NCI-H2107 treated with DMSO at 0.1 percent for 48 hours (cell line): ENCODE measurements at regions not wholly inside any gene's neighbourhood (a gene's known extent, or its start where the extent isn't known, plus 50 kb on each side); places are given as distances from the start of the nearest gene placed in this dataset.
A peak's percentile ranks its signal among the peaks of the same experiment; 100 is the strongest.

Experiments used
- DNase-seq: peaks from one replicate; lab custom pipeline; 2025; ENCODE audit not compliant: unreplicated experiment; lab: John Stamatoyannopoulos, UW

GRCh38 chr11:95586155-95586554 lies 203.4 kb downstream of the FAM76B start:
- DNase-seq = no peak

DNA sequence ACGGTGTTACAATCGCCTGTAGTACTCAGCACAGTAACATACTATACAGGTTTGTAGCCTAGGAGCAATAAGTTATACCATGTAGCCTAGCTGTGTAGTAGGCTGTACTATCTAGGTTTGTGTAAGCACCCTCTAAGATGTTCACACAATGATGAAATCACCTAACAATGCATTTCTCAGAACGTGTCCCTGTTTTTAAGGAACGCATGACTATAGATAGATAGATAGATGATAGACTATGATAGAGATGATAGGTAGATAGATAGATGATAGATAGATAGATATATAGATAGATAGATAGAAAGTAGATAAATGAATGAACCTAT lies 203.9 kb downstream of the FAM76B start:
- no peak for DNase-seq

GRCh38 chr11:95585069-95585751 lies 204.4 kb downstream of the FAM76B start:
- no peak for DNase-seq

DNA sequence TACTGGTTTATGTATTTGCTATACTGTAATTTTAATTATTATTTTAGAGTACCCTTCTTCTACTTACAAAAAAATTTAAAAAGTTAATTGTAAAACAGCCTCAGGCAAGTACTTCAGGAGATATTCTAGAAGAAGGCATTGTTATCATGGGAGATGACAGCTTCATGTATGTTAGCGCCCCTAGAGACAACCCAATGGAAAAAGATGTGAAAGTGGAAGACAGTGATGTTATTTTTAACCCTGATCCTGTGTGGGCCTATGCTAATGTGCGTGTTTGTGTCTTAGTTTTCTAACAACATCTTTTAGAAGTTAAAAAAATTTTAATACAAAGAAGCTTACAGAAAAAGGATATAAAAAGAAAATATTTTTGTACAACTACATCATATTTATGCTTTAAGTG lies 205.0 kb downstream of the FAM76B start:
- DNase-seq = no peak

DNA sequence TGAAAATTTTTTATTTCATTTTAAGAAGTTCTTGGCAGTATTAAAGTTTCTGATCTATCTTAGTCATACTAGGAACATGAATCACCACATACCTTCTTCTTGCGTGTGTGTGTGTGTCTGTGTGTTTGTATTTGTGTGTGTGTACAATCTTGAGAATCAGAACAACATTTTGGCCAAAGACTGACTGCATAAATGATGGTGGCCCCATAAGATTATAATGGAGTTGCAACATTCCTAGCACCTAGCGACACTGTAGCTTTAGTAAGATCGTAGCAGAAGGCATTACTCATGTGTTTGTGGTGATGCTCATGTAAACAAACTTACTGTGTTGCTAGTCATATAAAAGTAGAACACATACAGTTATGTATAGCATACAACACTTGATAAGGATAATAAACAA lies 205.4 kb downstream of the FAM76B start:
- no peak for DNase-seq

GRCh38 chr11:95577716-95578460 lies 211.7 kb downstream of the FAM76B start:
- DNase-seq = no peak

GRCh38 chr11:95576146-95576845 lies 213.3 kb downstream of the FAM76B start:
- DNase-seq = no peak

DNA sequence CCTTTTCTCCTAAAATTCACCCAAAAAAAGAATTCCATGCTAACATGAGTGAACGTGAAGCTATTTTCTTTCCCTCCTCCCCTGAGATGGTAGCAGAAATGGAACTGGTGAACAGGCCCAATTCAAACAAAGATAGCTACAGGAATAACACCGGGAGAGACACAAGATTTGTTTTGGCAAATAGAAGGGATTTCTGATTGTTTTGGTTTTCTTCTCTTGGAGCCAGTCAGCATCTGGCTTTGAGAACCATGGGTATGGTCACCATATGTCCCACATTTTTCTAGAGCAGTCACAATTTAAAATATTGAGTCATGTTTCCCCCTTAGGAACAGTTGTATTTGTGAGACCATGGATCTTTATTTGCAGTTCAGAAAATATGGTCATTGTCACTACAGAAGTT lies 214.1 kb downstream of the FAM76B start:
- DNase-seq = no peak

- DNase-seq = no peak
Observed at GRCh38 chr11:95571718-95572260, 217.8 kb downstream of the FAM76B start.

- no peak for DNase-seq
Observed at GRCh38 chr11:95570845-95571244, 218.7 kb downstream of the FAM76B start.

DNA sequence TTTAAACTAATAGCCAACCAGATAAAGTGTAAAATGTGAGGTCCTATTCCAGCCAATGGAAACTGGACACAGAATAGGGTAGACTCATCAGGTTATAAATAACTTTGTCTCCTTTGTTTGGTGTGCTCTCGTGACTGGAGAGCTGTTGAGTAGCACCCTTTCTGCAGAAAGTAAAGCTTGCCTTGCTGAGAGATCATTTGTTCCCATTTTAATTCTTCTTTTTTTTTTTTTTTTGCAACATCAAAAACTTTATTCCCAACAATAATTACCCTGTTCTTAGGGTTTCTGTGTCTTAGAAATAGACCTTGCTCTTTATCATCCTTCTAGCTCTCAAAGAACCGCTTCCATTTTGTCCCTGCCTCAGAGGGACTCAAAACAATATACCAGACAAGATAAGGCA lies 220.4 kb downstream of the FAM76B start:
- no peak for DNase-seq

DNA sequence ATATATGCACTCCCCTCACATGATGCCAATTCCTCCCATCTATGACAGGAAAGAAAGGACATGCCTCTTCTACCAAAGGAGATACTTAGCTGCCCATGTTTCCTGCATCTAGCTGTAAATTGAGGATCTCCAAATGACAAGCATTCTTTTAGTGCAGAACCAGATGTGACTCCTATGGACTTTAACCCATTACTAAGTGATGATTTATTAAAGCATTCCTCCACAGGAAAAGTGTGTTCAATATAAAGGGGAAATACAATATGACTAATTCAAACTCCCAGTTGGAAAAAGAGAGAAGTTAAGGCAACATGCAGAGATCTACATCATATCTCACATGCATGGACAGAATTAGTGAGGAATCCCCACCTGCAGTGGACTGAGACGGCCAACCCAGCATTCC lies 221.3 kb downstream of the FAM76B start:
- DNase-seq = no peak

DNA sequence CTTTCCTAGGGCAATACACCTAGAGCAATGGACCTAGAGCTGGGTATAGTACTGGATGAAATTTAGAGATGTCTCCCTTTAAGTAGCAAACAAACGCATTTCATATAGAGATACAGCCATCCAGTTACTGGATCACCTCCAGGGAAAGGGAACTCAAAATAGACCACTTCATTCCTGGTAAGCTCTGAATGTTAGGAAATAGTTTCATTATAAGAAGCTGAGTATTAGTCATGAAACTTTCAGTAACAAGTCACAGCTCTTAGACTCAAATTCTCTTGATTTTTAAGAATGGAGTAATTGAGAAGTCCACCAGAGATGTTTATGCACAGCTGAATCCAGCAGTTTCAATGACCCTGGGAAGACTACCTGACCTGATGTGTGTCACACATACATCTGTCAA lies 221.9 kb downstream of the FAM76B start:
- no peak for DNase-seq

- no peak for DNase-seq
Observed at GRCh38 chr11:95566211-95566610, 223.4 kb downstream of the FAM76B start.

- no peak for DNase-seq
Observed at GRCh38 chr11:95565724-95566141, 223.8 kb downstream of the FAM76B start.

DNA sequence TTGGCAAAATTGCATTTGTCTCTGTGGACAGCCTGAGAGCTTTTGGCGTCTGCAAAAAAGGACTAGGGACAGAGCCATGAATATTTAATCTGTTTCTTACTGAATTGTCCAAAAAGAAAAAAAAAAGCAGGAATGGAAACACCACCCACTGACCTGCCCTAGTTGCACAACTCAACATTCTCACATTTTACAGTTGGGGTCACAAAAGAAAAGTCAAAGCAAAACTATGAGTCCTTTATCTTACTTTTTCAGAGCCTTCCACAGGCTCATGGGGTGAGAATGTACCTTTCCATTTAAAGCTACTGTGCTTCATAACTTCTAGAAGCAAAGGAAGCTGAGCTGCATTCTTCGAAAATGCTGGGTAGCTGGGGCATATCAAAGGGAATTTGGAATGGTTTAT lies 225.7 kb downstream of the FAM76B start:
- no peak for DNase-seq

DNA sequence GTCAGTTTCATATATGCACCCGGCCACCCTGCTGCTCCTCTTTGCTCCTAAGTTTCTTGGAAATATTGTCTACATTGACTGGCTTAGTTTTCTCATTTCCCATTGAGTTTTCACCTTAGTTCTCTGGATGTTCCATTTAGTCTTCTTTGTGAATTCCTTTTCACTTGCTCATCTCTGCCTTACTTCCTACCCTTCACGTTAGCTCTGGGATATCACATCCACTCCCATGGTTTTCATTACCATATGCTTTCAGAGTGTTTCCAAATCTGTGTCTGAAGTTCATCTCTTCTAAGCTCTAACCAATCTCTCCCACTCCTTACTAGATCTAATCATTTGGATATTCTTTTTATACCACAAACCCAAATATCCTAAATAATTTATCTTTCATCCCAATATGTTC lies 226.4 kb downstream of the FAM76B start:
- no peak for DNase-seq

GRCh38 chr11:95562196-95562921 lies 227.2 kb downstream of the FAM76B start:
- DNase-seq = peak; percentile 42

GRCh38 chr11:95559899-95560298 lies 229.7 kb downstream of the FAM76B start:
- no peak for DNase-seq

DNA sequence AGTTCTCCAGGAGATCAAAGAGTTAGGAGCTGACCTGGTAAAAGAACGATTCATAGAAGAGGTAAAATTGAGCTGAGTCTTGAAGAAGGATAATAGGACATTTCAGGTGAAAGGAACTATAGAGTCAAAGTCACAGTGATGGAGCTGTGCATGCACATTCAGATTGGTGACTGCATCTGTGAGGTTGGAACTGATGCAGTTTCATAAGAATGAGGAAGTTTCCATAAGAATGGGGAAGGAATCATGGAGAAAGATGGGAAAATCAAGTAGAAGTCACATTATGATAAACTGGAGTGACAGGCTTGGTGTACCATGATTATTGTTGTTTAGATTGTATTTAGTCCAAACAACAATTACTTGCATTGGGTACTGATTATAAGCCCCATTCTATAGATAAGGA lies 232.2 kb downstream of the FAM76B start:
- DNase-seq = no peak
